ENCODE measurements at regions not wholly inside any gene's neighbourhood (a gene's known extent, or its start where the extent isn't known, plus 50 kb on each side); places are given as distances from the start of the nearest gene placed in this dataset.
"Not testable (repeated sequence)": the region's sequence is repeated elsewhere in the genome, so short reads cannot be mapped to it uniquely, and the experiment has no call there.

GRCh38 chr12:116661341-116661740 lies 76.5 kb downstream of the SPRING1 start:
- TF ChIP-seq CTCF (IDR thresholded peaks at IDR 0.05; ENCODE audit: low read depth, low read length), result no peak
- no peak overlapping the region for H3K4me3 ChIP-seq (ENCODE audit: low read depth, low read length)

- H3K4me3 ChIP-seq (ENCODE audit: low read depth, low read length), result not testable (repeated sequence)
Observed at GRCh38 chr12:116660740-116661139, 77.1 kb downstream of the SPRING1 start.

GRCh38 chr12:116659771-116660481 lies 77.9 kb downstream of the SPRING1 start:
- H3K4me3 ChIP-seq (ENCODE audit: low read depth, low read length), result no peak overlapping the region
- no peak for TF ChIP-seq CTCF (IDR thresholded peaks at IDR 0.05; ENCODE audit: low read depth, low read length)

- H3K4me3 ChIP-seq (ENCODE audit: low read depth, low read length), result no peak overlapping the region
- no peak for TF ChIP-seq CTCF (IDR thresholded peaks at IDR 0.05; ENCODE audit: low read depth, low read length)
Observed at GRCh38 chr12:116657921-116658495, 79.9 kb downstream of the SPRING1 start.

GRCh38 chr12:116656306-116656705 lies 81.6 kb downstream of the SPRING1 start:
- no peak overlapping the region for H3K4me3 ChIP-seq (ENCODE audit: low read depth, low read length)
- TF ChIP-seq CTCF (IDR thresholded peaks at IDR 0.05; ENCODE audit: low read depth, low read length), result no peak

- no peak overlapping the region for H3K4me3 ChIP-seq (ENCODE audit: low read depth, low read length)
- TF ChIP-seq CTCF (IDR thresholded peaks at IDR 0.05; ENCODE audit: low read depth, low read length), result no peak
Observed at GRCh38 chr12:116654226-116654743, 83.6 kb downstream of the SPRING1 start.

- no peak for TF ChIP-seq CTCF (IDR thresholded peaks at IDR 0.05; ENCODE audit: low read depth, low read length)
- H3K4me3 ChIP-seq (ENCODE audit: low read depth, low read length), result no peak overlapping the region
Observed at GRCh38 chr12:116651089-116651488, 86.8 kb downstream of the SPRING1 start.

Measured in WI38 (cell line).